ENCODE measurements at regions not wholly inside any gene's neighbourhood (a gene's known extent, or its start where the extent isn't known, plus 50 kb on each side); places are given as distances from the start of the nearest gene placed in this dataset.
"Not testable (repeated sequence)": the region's sequence is repeated elsewhere in the genome, so short reads cannot be mapped to it uniquely, and the experiment has no call there.

- in situ Hi-C loops (cut with HindIII; ENCODE audit: low pct_ligation_motif_present, low sequenced_read_pairs): no loop called here
These were observed 200.3 kb upstream of the CAND1 start for GRCh38 chr12:67068761-67069450.

DNA sequence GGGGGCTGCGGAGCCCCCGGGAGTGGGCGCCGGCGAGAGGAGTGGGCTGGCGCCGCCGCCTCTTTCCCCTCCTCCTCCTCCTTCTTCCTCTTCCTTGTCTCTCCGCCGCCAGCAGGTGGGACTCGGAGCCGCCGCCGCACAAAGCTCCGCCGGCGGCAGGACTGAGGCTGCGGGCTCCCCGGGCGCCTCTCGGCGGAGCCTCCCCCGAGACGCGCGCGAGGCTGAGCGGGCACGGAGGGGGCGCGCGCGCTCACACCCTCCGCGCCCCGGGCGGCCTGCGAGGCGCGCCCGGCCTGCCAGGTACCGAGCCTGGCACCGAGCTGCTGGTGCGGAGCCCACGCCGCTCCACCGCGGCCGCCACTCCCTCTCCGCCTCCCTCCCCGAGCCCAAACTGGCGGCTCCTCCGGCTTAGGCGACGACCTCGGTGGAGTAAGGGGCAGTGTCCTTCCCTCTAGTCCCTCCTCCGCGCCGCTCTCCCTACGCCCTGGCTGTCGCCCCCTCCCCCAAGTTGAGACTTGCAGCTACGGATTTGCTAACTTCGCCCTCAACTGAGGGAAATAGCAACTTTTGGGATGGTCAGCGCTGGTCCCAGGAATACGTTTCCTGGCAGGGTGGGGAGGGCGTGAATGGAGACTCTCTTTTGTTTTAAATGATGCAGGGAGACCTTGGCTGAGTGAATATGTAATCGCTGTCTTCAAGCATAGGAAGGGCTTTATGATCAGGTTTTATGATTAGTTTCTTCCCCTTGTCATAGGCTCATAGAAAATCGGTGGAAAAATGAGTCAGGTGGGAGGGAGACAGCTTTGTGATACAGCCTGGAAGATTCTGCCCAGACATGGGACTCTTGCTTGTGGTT lies 199.5 kb upstream of the CAND1 start:
- no peaks in the 10 kb centered on the region for H3K36me3 ChIP-seq (replicated peaks)
- in situ Hi-C loops (cut with HindIII; ENCODE audit: low pct_ligation_motif_present, low sequenced_read_pairs): no loop called here
- TF ChIP-seq CTCF (IDR thresholded peaks at IDR 0.05; ENCODE audit: low read depth, low read length, missing control alignments): no peak
- peak overlapping the region; percentile 54 for H3K4me3 ChIP-seq (ENCODE audit: low read depth, low read length)
- DNase-seq: no peak
- H3K27me3 ChIP-seq (replicated peaks): peaks cover 14% of the 10 kb centered on the region
- no peak overlapping the region for H3K27ac ChIP-seq

More at GRCh38 chr12:67068761-67069450, 200.3 kb upstream of the CAND1 start:
- peak; percentile 3 for TF ChIP-seq CTCF (IDR thresholded peaks at IDR 0.05; ENCODE audit: low read depth, low read length, missing control alignments)
- DNase-seq: no peak
- H3K27me3 ChIP-seq (replicated peaks): peaks cover 14% of the 10 kb centered on the region
- no peaks in the 10 kb centered on the region for H3K36me3 ChIP-seq (replicated peaks)
- peak overlapping the region; percentile 58 for H3K4me3 ChIP-seq (ENCODE audit: low read depth, low read length)
- no peak overlapping the region for H3K27ac ChIP-seq

DNA sequence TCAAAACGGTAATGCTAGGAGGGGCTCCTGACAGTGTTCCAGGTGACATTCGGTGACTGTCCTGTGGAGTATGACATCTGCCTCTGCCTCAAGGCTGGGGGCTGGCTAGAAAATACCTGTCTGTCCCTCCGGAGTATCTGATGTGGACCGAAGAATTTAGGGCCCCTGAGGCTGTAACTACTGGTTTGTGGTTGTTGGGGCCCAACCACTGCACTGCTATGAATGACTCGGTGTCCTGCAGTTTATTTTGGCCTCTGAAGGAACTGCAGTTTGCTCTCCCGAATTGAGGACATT lies 198.9 kb upstream of the CAND1 start:
- in situ Hi-C loops (cut with HindIII; ENCODE audit: low pct_ligation_motif_present, low sequenced_read_pairs): no loop called here
- TF ChIP-seq CTCF (IDR thresholded peaks at IDR 0.05; ENCODE audit: low read depth, low read length, missing control alignments): no peak
- H3K27me3 ChIP-seq (replicated peaks): peaks cover 14% of the 10 kb centered on the region
- no peak overlapping the region for H3K27ac ChIP-seq
- no peaks in the 10 kb centered on the region for H3K36me3 ChIP-seq (replicated peaks)
- H3K4me3 ChIP-seq (ENCODE audit: low read depth, low read length): no peak overlapping the region
- DNase-seq: no peak

DNA sequence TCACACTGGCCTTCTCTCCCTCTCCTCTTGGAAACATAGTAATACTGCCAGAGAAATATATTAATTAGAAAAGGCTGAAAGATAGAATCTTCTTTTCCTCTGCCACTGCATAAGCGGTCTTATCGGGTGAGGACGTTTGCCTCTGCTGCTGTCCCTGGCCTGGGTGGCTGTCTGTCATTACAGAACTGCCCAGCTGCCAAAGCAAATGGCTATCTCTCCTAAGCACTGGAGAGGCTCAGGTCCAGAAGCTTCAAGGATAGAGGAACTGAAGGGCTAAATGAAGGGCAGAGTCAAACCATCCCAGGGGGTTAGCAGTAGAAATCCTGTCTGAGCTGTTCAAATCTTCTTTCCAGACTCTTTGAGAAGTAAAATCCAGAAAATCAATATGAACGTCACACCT lies 198.6 kb upstream of the CAND1 start:
- no peaks in the 10 kb centered on the region for H3K36me3 ChIP-seq (replicated peaks)
- H3K27me3 ChIP-seq (replicated peaks): peaks cover 14% of the 10 kb centered on the region
- TF ChIP-seq CTCF (IDR thresholded peaks at IDR 0.05; ENCODE audit: low read depth, low read length, missing control alignments): no peak
- no peak overlapping the region for H3K4me3 ChIP-seq (ENCODE audit: low read depth, low read length)
- H3K27ac ChIP-seq: no peak overlapping the region
- in situ Hi-C loops (cut with HindIII; ENCODE audit: low pct_ligation_motif_present, low sequenced_read_pairs): no loop called here
- no peak for DNase-seq

GRCh38 chr12:67072281-67072680 lies 196.9 kb upstream of the CAND1 start:
- H3K27me3 ChIP-seq (replicated peaks): peaks cover 16% of the 10 kb centered on the region
- H3K4me3 ChIP-seq (ENCODE audit: low read depth, low read length); DNase-seq; in situ Hi-C loops (cut with HindIII; ENCODE audit: low pct_ligation_motif_present, low sequenced_read_pairs); H3K36me3 ChIP-seq (replicated peaks); H3K27ac ChIP-seq: not testable (repeated sequence)

DNA sequence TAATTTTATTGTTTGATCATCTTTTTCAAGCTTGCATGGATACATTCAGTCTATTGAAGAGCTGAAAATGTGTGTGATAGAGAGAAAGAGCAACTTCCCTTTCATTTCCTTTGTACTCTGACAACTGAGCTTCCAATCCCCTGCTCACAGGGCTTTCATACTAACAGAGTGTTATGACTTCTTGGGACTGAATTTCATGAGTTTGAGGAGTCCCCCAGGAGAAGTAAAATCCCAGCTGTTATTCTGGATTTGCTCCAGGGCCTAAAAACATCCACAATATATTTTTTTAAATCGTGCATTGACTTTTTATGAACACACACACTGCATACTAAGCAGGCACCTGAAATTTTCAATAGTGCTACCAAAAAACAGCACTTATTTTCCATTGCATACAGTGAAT lies 195.8 kb upstream of the CAND1 start:
- Histone ChIP-seq H3K36me3 (replicated peaks) (no peaks in the 10 kb centered on the region), H3K27me3 (replicated peaks) (peaks cover 10% of the 10 kb centered on the region), H3K4me3 (ENCODE audit: low read depth, low read length) (no peak overlapping the region), H3K27ac (no peak overlapping the region)
- no peak for DNase-seq
- TF ChIP-seq CTCF (IDR thresholded peaks at IDR 0.05; ENCODE audit: low read depth, low read length, missing control alignments): no peak
- in situ Hi-C loops (cut with HindIII; ENCODE audit: low pct_ligation_motif_present, low sequenced_read_pairs): no loop called here

All from brain microvascular endothelial cell (primary cell).